ENCODE measurements at regions not wholly inside any gene's neighbourhood (a gene's known extent, or its start where the extent isn't known, plus 50 kb on each side); places are given as distances from the start of the nearest gene placed in this dataset.
"Not testable (repeated sequence)": the region's sequence is repeated elsewhere in the genome, so short reads cannot be mapped to it uniquely, and the experiment has no call there.

DNA sequence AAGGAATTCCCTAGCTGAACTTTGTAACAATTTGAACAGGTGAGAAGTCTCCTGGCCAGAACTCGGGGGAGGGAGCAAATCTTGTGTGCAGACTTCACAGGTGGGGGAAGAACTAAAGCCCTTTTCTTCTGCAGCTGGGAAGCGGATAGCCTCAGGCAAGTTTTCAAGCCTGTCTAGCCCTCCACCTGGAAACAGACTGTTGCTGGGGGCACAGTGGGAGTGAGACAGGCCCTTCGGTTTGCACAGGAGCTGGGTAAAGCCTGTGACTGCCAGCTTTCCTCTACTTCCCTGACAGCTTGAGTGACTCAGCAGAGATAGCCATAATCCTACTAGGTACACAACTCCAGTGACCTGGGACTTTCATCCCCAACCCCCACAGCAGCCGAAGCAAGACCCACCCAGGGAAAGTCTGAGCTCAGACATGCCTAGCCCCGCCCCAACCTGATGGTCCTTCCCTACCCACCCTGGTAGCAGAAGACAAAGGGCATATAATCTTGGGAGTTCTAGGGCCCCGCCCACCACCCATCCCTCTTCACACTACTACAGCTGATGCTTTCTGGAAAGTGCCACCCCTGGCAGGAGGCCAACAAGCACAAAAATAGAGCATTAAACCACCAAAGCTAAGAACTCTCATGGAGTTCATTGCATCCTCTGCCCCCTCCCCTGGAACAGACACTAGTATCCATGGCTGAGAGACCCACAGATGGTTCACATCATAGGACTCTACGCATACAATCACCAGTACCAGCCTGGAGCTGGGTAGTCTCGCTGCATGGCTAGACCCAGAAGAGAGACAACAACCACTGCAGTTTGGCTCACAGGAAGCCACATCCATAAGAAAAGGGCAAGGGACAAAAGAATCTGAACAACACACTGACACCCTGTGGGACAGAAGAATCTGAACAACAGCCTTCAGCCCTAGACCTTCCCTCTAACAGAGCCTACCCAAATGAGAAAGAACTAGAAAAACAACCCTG, 479.0 kb downstream of the RAP2B start:
- no peak for TF ChIP-seq CTCF (IDR thresholded peaks at IDR 0.05)
- no peak for TF ChIP-seq POLR2A (IDR thresholded peaks at IDR 0.05)
- intact Hi-C loops (cut with DNase I; ENCODE audit: low total_unique reads), result no loop called here
- Histone ChIP-seq H3K27me3 (no peaks in the 10 kb centered on the region), H3K27ac (no peak overlapping the region), H3K9me3 (no peaks in the 10 kb centered on the region), H3K36me3 (ENCODE audit: low read depth, missing control alignments) (no peaks in the 10 kb centered on the region), H3K4me3 (no peak overlapping the region), H3K4me1 (no peaks in the 10 kb centered on the region)
- WGBS, 2 donors, result 92 to 96% methylated on average over 6 to 8 of the region's 8 CpGs
- DNase-seq, result no peak

DNA sequence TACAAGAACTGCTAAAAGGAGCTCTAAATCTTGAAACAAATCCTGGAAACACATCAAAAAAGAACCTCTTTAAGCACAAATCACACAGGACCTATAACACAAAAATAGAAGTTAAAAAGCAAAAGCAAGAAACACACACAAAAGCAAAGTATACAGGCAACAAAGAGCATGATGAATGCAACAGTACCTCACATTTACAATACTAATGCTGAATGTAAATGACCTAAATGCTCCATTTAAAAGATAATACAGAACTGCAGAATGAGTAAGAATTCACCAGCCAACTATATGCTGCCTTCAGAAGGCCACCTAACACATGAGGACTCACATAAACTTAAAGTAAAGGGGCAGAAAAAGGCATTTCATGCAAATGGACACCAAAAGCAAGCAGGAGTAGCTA, 478.6 kb upstream of the ARHGEF26 start:
- intact Hi-C loops (cut with DNase I; ENCODE audit: low total_unique reads); H3K27ac ChIP-seq; H3K9me3 ChIP-seq; H3K4me3 ChIP-seq; DNase-seq; H3K36me3 ChIP-seq (ENCODE audit: low read depth, missing control alignments); H3K4me1 ChIP-seq; H3K27me3 ChIP-seq: not testable (repeated sequence)

GRCh38 chr3:153643471-153643870, 477.7 kb upstream of the ARHGEF26 start:
- DNase-seq; H3K4me3 ChIP-seq; H3K36me3 ChIP-seq (ENCODE audit: low read depth, missing control alignments); H3K9me3 ChIP-seq; intact Hi-C loops (cut with DNase I; ENCODE audit: low total_unique reads); H3K27me3 ChIP-seq; H3K4me1 ChIP-seq; H3K27ac ChIP-seq: not testable (repeated sequence)
- 50 to 74% methylated on average over 2 of the region's 2 CpGs for WGBS, 2 donors

DNA sequence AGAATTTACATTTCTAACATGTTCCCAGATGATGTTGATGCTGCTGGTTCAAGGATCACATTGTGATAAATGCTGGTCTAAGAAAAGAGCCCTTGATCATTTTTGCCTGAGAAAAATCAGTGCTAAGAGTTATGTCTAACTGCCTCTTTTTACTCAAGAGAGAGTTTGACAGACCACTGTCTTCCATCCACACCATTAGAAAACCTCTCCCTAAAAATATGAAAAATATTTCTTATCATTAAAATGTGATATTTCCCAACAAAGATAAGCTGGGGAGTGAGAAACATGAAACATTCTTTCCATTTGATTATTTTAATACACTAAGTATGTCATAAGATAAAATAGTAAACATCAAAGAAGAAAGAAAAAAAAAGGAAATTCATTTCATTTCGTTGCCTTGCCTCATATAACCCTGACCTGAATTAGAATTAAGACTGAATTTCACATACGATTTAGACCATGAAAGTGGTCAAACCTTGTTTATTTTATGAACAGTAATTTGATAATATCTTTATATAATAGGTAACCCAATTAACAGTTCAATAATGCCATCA, 471.8 kb upstream of the ARHGEF26 start:
- no peaks in the 10 kb centered on the region for H3K27me3 ChIP-seq
- TF ChIP-seq POLR2A (IDR thresholded peaks at IDR 0.05) (no peak), CTCF (IDR thresholded peaks at IDR 0.05) (no peak)
- no peaks in the 10 kb centered on the region for H3K9me3 ChIP-seq
- intact Hi-C loops (cut with DNase I; ENCODE audit: low total_unique reads), result no loop called here
- H3K4me1 ChIP-seq, result no peaks in the 10 kb centered on the region
- H3K36me3 ChIP-seq (ENCODE audit: low read depth, missing control alignments), result no peaks in the 10 kb centered on the region
- WGBS, 2 donors, result 54 to 68% methylated on average over 2 of the region's 2 CpGs
- no peak overlapping the region for H3K4me3 ChIP-seq
- H3K27ac ChIP-seq, result no peak overlapping the region
- DNase-seq, result no peak

- no peak for DNase-seq
- intact Hi-C loops (cut with DNase I; ENCODE audit: low total_unique reads), result no loop called here
Observed at GRCh38 chr3:153652076-153652475, 469.1 kb upstream of the ARHGEF26 start.

More at GRCh38 chr3:153652076-153652475, 469.1 kb upstream of the ARHGEF26 start:
- no peak overlapping the region for H3K4me3 ChIP-seq
- no peaks in the 10 kb centered on the region for H3K4me1 ChIP-seq
- H3K9me3 ChIP-seq, result no peaks in the 10 kb centered on the region
- no peaks in the 10 kb centered on the region for H3K27me3 ChIP-seq
- no peak overlapping the region for H3K27ac ChIP-seq
- TF ChIP-seq CTCF (IDR thresholded peaks at IDR 0.05) (no peak), POLR2A (IDR thresholded peaks at IDR 0.05) (no peak)
- H3K36me3 ChIP-seq (ENCODE audit: low read depth, missing control alignments), result no peaks in the 10 kb centered on the region

Data from testis (tissue), 2 donors.